MM.1S (cell line): ENCODE measurements at regions not wholly inside any gene's neighbourhood (a gene's known extent, or its start where the extent isn't known, plus 50 kb on each side); places are given as distances from the start of the nearest gene placed in this dataset.

Experiments used
- DNase-seq: peaks from one replicate; pipeline ENCODE4 v3.0.0-alpha.2; 2015
- H2AFZ ChIP-seq: fragments of 300-600 bp; sonication (generic); 2 replicates; pipeline ENCODE4 v1.6.0; 2016; ENCODE audit warnings: antibody characterized with exemption, low read length
- H3F3A ChIP-seq: fragments of 300-600 bp; sonication (generic); 2 replicates; pipeline ENCODE4 v1.6.1; 2016; ENCODE audit warnings: mild to moderate bottlenecking, antibody characterized with exemption, low read length, moderate library complexity, mixed read lengths; ENCODE audit not compliant: insufficient read depth
- H3K27ac ChIP-seq: fragments of 300-600 bp; sonication (generic); 2 replicates; pipeline ENCODE4 v1.5.1; 2016; ENCODE audit warnings: mild to moderate bottlenecking, low read length
- H3K27me3 ChIP-seq: fragments of 300-600 bp; sonication (generic); replicated peaks from 2 replicates; pipeline ENCODE4 v1.6.0; 2016; ENCODE audit warnings: low read length; ENCODE audit not compliant: insufficient read depth
- H3K36me3 ChIP-seq: fragments of 300-600 bp; sonication (generic); replicated peaks from 2 replicates; pipeline ENCODE4 v1.6.1; 2016; ENCODE audit warnings: mild to moderate bottlenecking, low read length, mixed read lengths; ENCODE audit not compliant: insufficient read depth
- H3K4me1 ChIP-seq: fragments of 300-600 bp; sonication (generic); 2 replicates; pipeline ENCODE4 v1.6.1; 2016; ENCODE audit warnings: low read length, mixed read lengths
- H3K4me2 ChIP-seq: fragments of 300-600 bp; sonication (generic); 2 replicates; pipeline ENCODE4 v1.6.0; 2016; ENCODE audit warnings: low read depth, low read length
- H3K4me3 ChIP-seq: fragments of 300-600 bp; sonication (generic); 2 replicates; pipeline ENCODE4 v1.5.1; 2016; ENCODE audit warnings: low read length, mixed read lengths
- H3K79me2 ChIP-seq: fragments of 300-600 bp; sonication (generic); 2 replicates; pipeline ENCODE4 v1.6.1; 2016; ENCODE audit warnings: mixed run types, low read length, mixed read lengths
- H3K9ac ChIP-seq: fragments of 300-600 bp; sonication (generic); 2 replicates; pipeline ENCODE4 v1.6.1; 2016; ENCODE audit warnings: low read length, mixed read lengths
- H3K9me2 ChIP-seq: fragments of 300-600 bp; sonication (generic); replicated peaks from 2 replicates; pipeline ENCODE4 v1.6.1; 2016; ENCODE audit warnings: mild to moderate bottlenecking, low read length, mixed read lengths; ENCODE audit not compliant: insufficient read depth
- H3K9me3 ChIP-seq: fragments of 300-600 bp; sonication (generic); replicated peaks from 2 replicates; pipeline ENCODE4 v1.6.1; 2016; ENCODE audit warnings: mild to moderate bottlenecking, low read length, mixed read lengths; ENCODE audit not compliant: insufficient read depth
- H4K20me1 ChIP-seq: fragments of 300-600 bp; sonication (generic); 2 replicates; pipeline ENCODE4 v1.6.1; 2016; ENCODE audit warnings: mild to moderate bottlenecking, low read length, moderate library complexity, mixed read lengths; ENCODE audit not compliant: insufficient read depth
- CTCF ChIP-seq: fragments of 300-600 bp; sonication (generic); IDR thresholded peaks from 2 replicates; pipeline ENCODE4 v1.5.1; 2016; ENCODE audit warnings: antibody characterized with exemption, low read length, mixed read lengths
- EZH2 ChIP-seq: fragments of 300-600 bp; sonication (generic); optimal IDR thresholded peaks from 2 replicates; pipeline ENCODE3; 2017; ENCODE audit warnings: low read depth, mild to moderate bottlenecking, antibody characterized with exemption, low read length, mixed read lengths
- EZH2phosphoT487 ChIP-seq: fragments of 300-600 bp; sonication (generic); IDR thresholded peaks from 2 replicates; pipeline ENCODE4 v1.6.1; 2018; ENCODE audit warnings: antibody characterized with exemption, low read length

DNA sequence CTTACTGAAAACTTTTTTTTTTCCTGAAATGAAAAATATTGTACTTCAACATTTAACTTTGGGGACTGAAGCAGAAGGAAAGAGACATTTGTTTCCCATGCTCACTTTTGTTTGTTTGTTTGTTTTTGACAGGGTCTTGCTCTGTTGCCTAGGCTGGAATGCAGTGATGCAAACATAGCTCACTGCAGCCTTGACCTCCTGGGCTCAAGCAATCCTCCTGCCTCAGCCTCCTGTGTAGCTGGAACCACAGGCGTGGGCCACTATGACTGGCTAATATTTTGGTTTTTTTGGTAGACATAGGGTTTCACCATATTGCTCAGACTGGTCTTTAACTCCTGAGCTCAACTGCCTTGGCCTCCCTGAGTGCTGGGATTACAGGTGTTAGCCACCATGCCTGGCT is 70.9 kb upstream of the SPTBN1 start:
- no peak overlapping the region for H3K27ac ChIP-seq
- H3F3A ChIP-seq, result no peaks in the 10 kb centered on the region
- no peak overlapping the region for H3K4me3 ChIP-seq
- DNase-seq, result no peak
- no peaks in the 10 kb centered on the region for H4K20me1 ChIP-seq
- no peaks in the 10 kb centered on the region for H3K36me3 ChIP-seq
- no peak overlapping the region for H2AFZ ChIP-seq
- no peaks in the 10 kb centered on the region for H3K9me2 ChIP-seq
- H3K27me3 ChIP-seq, result no peaks in the 10 kb centered on the region
- H3K9ac ChIP-seq, result no peak overlapping the region
- H3K4me1 ChIP-seq, result no peaks in the 10 kb centered on the region
- H3K4me2 ChIP-seq, result no peak overlapping the region
- no peak for TF ChIP-seq EZH2
- TF ChIP-seq EZH2phosphoT487, result no peak
- TF ChIP-seq CTCF, result no peak
- no peaks in the 10 kb centered on the region for H3K9me3 ChIP-seq
- no peaks in the 10 kb centered on the region for H3K79me2 ChIP-seq

- no peaks in the 10 kb centered on the region for H3K79me2 ChIP-seq
- no peaks in the 10 kb centered on the region for H3F3A ChIP-seq
- DNase-seq, result no peak
- no peaks in the 10 kb centered on the region for H3K4me1 ChIP-seq
- H3K4me2 ChIP-seq, result no peak overlapping the region
- H3K27ac ChIP-seq, result no peak overlapping the region
- H3K9me2 ChIP-seq, result no peaks in the 10 kb centered on the region
- TF ChIP-seq EZH2, result no peak
- no peak for TF ChIP-seq EZH2phosphoT487
- no peak for TF ChIP-seq CTCF
- H2AFZ ChIP-seq, result no peak overlapping the region
- no peaks in the 10 kb centered on the region for H3K27me3 ChIP-seq
- H3K36me3 ChIP-seq, result no peaks in the 10 kb centered on the region
- no peak overlapping the region for H3K9ac ChIP-seq
- no peak overlapping the region for H3K4me3 ChIP-seq
- no peaks in the 10 kb centered on the region for H4K20me1 ChIP-seq
- H3K9me3 ChIP-seq, result no peaks in the 10 kb centered on the region
Measured at GRCh38 chr2:54386585-54386984, 69.5 kb upstream of the SPTBN1 start.

GRCh38 chr2:54387059-54387991 is 68.8 kb upstream of the SPTBN1 start:
- TF ChIP-seq CTCF, result no peak
- Histone ChIP-seq H3F3A (no peaks in the 10 kb centered on the region), H3K9ac (no peak overlapping the region), H4K20me1 (no peaks in the 10 kb centered on the region), H2AFZ (no peak overlapping the region), H3K79me2 (no peaks in the 10 kb centered on the region), H3K4me2 (no peak overlapping the region), H3K4me1 (no peaks in the 10 kb centered on the region), H3K27ac (no peak overlapping the region), H3K4me3 (no peak overlapping the region), H3K27me3 (no peaks in the 10 kb centered on the region), H3K9me3 (no peaks in the 10 kb centered on the region), H3K9me2 (no peaks in the 10 kb centered on the region), H3K36me3 (no peaks in the 10 kb centered on the region)
- no peak for DNase-seq
